ENCODE measurements at regions not wholly inside any gene's neighbourhood (a gene's known extent, or its start where the extent isn't known, plus 50 kb on each side); places are given as distances from the start of the nearest gene placed in this dataset.

- TF ChIP-seq THAP7 (CRISPR knock-in tag; IDR thresholded peaks at IDR 0.05) (no peak), ZBTB26 (CRISPR knock-in tag; IDR thresholded peaks at IDR 0.05; ENCODE audit: borderline replicate concordance) (no peak), MAFG (CRISPR knock-in tag; IDR thresholded peaks at IDR 0.05) (no peak)
These were observed 148.7 kb downstream of the BARHL2 start (continued) for GRCh38 chr1:90568436-90568835.

GRCh38 chr1:90564164-90564563 is 152.9 kb downstream of the BARHL2 start:
- FAIRE-seq (no peak), DNase-seq (ENCODE audit: low spot score) (no peak), ATAC-seq (no peak)
- Histone ChIP-seq H3K4me1 (ENCODE audit: insufficient read depth, low read length) (no peaks in the 10 kb centered on the region), H3K4me2 (ENCODE audit: low read depth, low read length) (no peak overlapping the region), H3K27me3 (ENCODE audit: control insufficient read depth in 1 of 2, insufficient read depth in 2 of 2, low read length in 2 of 2) (no peaks in the 10 kb centered on the region), H3K9me3 (ENCODE audit: low read length) (no peaks in the 10 kb centered on the region), H4K20me1 (ENCODE audit: insufficient read depth, low read length) (no peaks in the 10 kb centered on the region), H3K36me3 (replicated peaks in 1 of 2; ENCODE audit: control insufficient read depth in 1 of 2, insufficient read depth in 2 of 2, low read length in 2 of 2) (no peaks in the 10 kb centered on the region), H2AFZ (ENCODE audit: low read length) (no peak overlapping the region), H3K4me3 (replicated peaks in 1 of 3; ENCODE audit: insufficient read depth in 1 of 3, low read depth in 2 of 3, low read length in 3 of 3) (no peak overlapping the region), H3K9ac (ENCODE audit: insufficient read depth, low read depth, low read length) (no peak overlapping the region), H3K27ac (ENCODE audit: extremely low read length, insufficient read depth, low read length) (no peak overlapping the region), H3K79me2 (ENCODE audit: insufficient read depth, low read length) (no peaks in the 10 kb centered on the region)
- in situ Hi-C loops (cut with HindIII; ENCODE audit: extremely low pct_ligation_motif_present, low pct_unique_long_range_greater_than_20kb) (no loop called here), intact Hi-C loops (cut with micrococcal nuclease; ENCODE audit: unreplicated experiment) (no loop called here)
- no TSS peak for BruUV-seq (replicated peaks)
- ChIA-PET CTCF (ENCODE audit: low intra/inter-chr PET ratio, low total read pairs) (no interaction called here), POLR2A (no interaction called here)
- 2% methylated on average over 2 of the region's 2 CpGs for WGBS (ENCODE audit: low lambda C conversion rate)
- no peak for TF ChIP-seq ZSCAN20 (CRISPR knock-in tag; IDR thresholded peaks at IDR 0.05; ENCODE audit: borderline replicate concordance)
- TF ChIP-seq PREB (CRISPR knock-in tag; IDR thresholded peaks at IDR 0.05): no peak
- TF ChIP-seq ZNF513 (CRISPR knock-in tag; conservative IDR thresholded peaks at IDR 0.05): no peak
- TF ChIP-seq DMAP1 (CRISPR knock-in tag; IDR thresholded peaks at IDR 0.05): no peak
- no peak for TF ChIP-seq HOXA7 (CRISPR knock-in tag; IDR thresholded peaks at IDR 0.05)
- TF ChIP-seq ZZZ3 (CRISPR knock-in tag; IDR thresholded peaks at IDR 0.05; ENCODE audit: borderline replicate concordance): no peak
- no peak for TF ChIP-seq ZNF451 (CRISPR knock-in tag; IDR thresholded peaks at IDR 0.05)
- no peak for TF ChIP-seq ZHX2 (IDR thresholded peaks at IDR 0.05; ENCODE audit: low read depth)
- no peak for TF ChIP-seq ZHX2 (CRISPR knock-in tag; IDR thresholded peaks at IDR 0.05; ENCODE audit: borderline replicate concordance)
- no peak for TF ChIP-seq POLR2AphosphoS5 (IDR thresholded peaks at IDR 0.05; ENCODE audit: low read depth, low read length)

Measured in HepG2 (cell line).